Psoas muscle (tissue), 7 donors: ENCODE measurements at regions not wholly inside any gene's neighbourhood (a gene's known extent, or its start where the extent isn't known, plus 50 kb on each side); places are given as distances from the start of the nearest gene placed in this dataset.

ENCODE experiments used
- ATAC-seq, 4 donors: fragments of 200-7000 bp; cut with Tn5 transposase; one replicate each; pipeline ENCODE4 v1.9.1; 2020; ENCODE audit warnings: moderate library complexity in 3 of 4, mild to moderate bottlenecking in 2 of 4
- DNase-seq, 2 donors: peaks; one replicate each; pipeline ENCODE4 v3.0.0-alpha.2; 2020
- H3K27ac ChIP-seq: fragments of 200-600 bp; one replicate; pipeline ENCODE4 v1.8.0; 2022
- H3K27me3 ChIP-seq, 3 donors: fragments of 200-600 bp in 1 of 3; one replicate each; pipeline versions ENCODE4 v1.6.1 to v1.8.0; 2013 to 2022; ENCODE audit warnings: low read length in 2 of 3, mild to moderate bottlenecking in 2 of 3, moderate library complexity in 1 of 3; ENCODE audit not compliant: insufficient read depth in 3 of 3
- H3K36me3 ChIP-seq, 2 donors: fragments of 200-600 bp in 1 of 2; one replicate each; pipeline versions ENCODE4 v1.6.1 to v1.8.0; 2013 to 2022; ENCODE audit warnings: low read depth in 1 of 2, mild to moderate bottlenecking in 1 of 2, moderate library complexity in 1 of 2; ENCODE audit not compliant: insufficient read depth in 1 of 2
- H3K4me1 ChIP-seq: fragments of 200-600 bp; one replicate; pipeline ENCODE4 v1.8.0; 2022
- H3K4me3 ChIP-seq: fragments of 200-600 bp; one replicate; pipeline ENCODE4 v1.8.0; 2022; ENCODE audit warnings: mild to moderate bottlenecking
- H3K9me3 ChIP-seq: fragments of 200-600 bp; one replicate; pipeline ENCODE4 v1.8.0; 2022
- WGBS, 3 donors: extraction: QIAGEN DNeasy Blood & Tissue Kit; methylation state at CpG; one replicate each; pipeline versions ENCODE4 v1.1.6 to v1.1.7; 2013; 5-methylcytosine and 5-hydroxymethylcytosine counted together
- intact Hi-C, 2 donors: fragments of 100-400 bp; cut with DNase I; formaldehyde crosslinking; loops; one replicate each; pipeline versions ENCODE4 v1.11.0 to v1.14.2; 2022
- TF ChIP-seq, protein P1 (sequence below): fragments of 200-600 bp; IDR thresholded peaks from one replicate; pipeline ENCODE4 v1.8.0; 2022; ENCODE audit warnings: antibody characterized with exemption
- donor health status: healthy with polysubstance abuse.
- donor health status: DM: no; HTN: no; CAD: no; lungs with moderate emphysema.
- donor health status: Bipolar disorder and iron deficiency.
- donor health status: healthy.
- donor health status: DM: yes; HTN: yes; CAD: no.
- donor health status: DM: no; HTN: no; CAD: no.
- donor health status: DM: yes; HTN: yes; CAD: no.

GRCh38 chr17:33369876-33370275 lies 76.8 kb upstream of the ASIC2 start:
- intact Hi-C loops = no loop called here
- no peak for DNase-seq
- H3K9me3 ChIP-seq = no peaks in the 10 kb centered on the region
- no peak for ATAC-seq
- TF ChIP-seq, protein P1, sequence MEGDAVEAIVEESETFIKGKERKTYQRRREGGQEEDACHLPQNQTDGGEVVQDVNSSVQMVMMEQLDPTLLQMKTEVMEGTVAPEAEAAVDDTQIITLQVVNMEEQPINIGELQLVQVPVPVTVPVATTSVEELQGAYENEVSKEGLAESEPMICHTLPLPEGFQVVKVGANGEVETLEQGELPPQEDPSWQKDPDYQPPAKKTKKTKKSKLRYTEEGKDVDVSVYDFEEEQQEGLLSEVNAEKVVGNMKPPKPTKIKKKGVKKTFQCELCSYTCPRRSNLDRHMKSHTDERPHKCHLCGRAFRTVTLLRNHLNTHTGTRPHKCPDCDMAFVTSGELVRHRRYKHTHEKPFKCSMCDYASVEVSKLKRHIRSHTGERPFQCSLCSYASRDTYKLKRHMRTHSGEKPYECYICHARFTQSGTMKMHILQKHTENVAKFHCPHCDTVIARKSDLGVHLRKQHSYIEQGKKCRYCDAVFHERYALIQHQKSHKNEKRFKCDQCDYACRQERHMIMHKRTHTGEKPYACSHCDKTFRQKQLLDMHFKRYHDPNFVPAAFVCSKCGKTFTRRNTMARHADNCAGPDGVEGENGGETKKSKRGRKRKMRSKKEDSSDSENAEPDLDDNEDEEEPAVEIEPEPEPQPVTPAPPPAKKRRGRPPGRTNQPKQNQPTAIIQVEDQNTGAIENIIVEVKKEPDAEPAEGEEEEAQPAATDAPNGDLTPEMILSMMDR = no peak
- no peak overlapping the region for H3K4me3 ChIP-seq
- H3K36me3 ChIP-seq = no peaks in the 10 kb centered on the region
- H3K27me3 ChIP-seq = peaks cover 0 to 6% (median 0%) of the 10 kb centered on the region in 3 donors
- no peak overlapping the region for H3K27ac ChIP-seq
- H3K4me1 ChIP-seq = no peaks in the 10 kb centered on the region
- WGBS, 3 donors = 37 to 59% (median 54%) methylated on average over 2 of the region's 2 CpGs

DNA sequence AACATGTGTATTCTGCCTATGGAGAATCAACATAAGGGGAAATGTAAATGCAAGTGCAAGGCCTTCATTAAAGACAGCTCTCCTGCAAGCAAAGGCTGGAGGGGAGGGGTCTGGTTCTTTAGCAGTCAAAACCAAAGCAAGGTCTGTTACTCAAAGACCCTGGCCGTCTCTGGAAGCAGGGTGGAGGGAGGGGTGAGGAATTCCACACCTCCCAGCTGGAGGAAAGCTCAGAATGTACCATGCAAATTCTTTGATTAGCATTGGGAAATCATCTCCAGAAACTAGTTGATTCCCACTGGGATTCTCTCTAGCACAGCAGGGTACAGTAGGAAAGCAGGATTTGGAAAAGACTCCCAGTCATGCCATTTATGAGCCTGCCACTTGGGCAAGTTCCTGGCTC lies 77.3 kb upstream of the ASIC2 start:
- intact Hi-C loops = no loop called here
- DNase-seq (no peak), ATAC-seq (no peak)
- TF ChIP-seq, protein P1 = no peak
- H3K27me3 ChIP-seq = peaks cover 0 to 5% (median 0%) of the 10 kb centered on the region in 3 donors
- no peaks in the 10 kb centered on the region for H3K9me3 ChIP-seq
- no peaks in the 10 kb centered on the region for H3K4me1 ChIP-seq
- no peak overlapping the region for H3K27ac ChIP-seq
- no peak overlapping the region for H3K4me3 ChIP-seq
- WGBS, 3 donors = 14 to 28% (median 24%) methylated on average over 1 of the region's 1 CpG
- H3K36me3 ChIP-seq = no peaks in the 10 kb centered on the region

- Histone ChIP-seq H3K9me3 (no peaks in the 10 kb centered on the region), H3K36me3 (no peaks in the 10 kb centered on the region), H3K4me1 (no peaks in the 10 kb centered on the region), H3K27me3 (peaks cover 0 to 5% (median 0%) of the 10 kb centered on the region in 3 donors), H3K4me3 (no peak overlapping the region), H3K27ac (no peak overlapping the region)
- intact Hi-C loops = no loop called here
- TF ChIP-seq, protein P1 = no peak
- DNase-seq (no peak), ATAC-seq (no peak)
- 61 to 78% (median 69%) methylated on average over 3 of the region's 3 CpGs for WGBS, 3 donors
Observed at GRCh38 chr17:33371377-33371776, 78.3 kb upstream of the ASIC2 start.

DNA sequence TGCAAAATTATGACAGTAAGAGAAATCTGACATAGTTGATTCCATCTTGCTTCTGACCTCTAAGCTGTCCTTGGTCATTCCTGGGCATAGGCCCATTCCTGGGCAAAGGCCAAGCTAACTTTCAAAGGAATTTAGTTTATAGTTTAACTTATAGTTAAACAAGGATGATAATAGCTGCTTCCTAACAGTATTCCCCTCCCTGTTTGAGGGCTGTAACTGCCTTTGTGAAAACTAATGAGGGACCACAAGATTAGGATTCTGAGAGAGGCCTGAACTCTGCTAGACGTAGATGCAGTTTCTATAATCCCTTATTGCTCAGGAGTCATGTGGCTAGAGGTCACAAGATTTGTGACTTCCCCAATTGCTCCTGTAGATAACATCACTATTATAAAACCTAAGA lies 80.2 kb upstream of the ASIC2 start:
- 80 to 87% (median 85%) methylated on average over 1 of the region's 1 CpG for whole genome bisulfite sequencing, 3 donors
- Histone ChIP-seq H3K27me3 (peaks cover 0 to 2% (median 0%) of the 10 kb centered on the region in 3 donors), H3K4me3 (no peak overlapping the region), H3K9me3 (no peaks in the 10 kb centered on the region), H3K36me3 (no peaks in the 10 kb centered on the region), H3K4me1 (no peaks in the 10 kb centered on the region), H3K27ac (no peak overlapping the region)
- TF ChIP-seq, protein P1 = no peak
- no peak for ATAC-seq
- DNase-seq = no peak
- intact Hi-C loops = no loop called here

DNA sequence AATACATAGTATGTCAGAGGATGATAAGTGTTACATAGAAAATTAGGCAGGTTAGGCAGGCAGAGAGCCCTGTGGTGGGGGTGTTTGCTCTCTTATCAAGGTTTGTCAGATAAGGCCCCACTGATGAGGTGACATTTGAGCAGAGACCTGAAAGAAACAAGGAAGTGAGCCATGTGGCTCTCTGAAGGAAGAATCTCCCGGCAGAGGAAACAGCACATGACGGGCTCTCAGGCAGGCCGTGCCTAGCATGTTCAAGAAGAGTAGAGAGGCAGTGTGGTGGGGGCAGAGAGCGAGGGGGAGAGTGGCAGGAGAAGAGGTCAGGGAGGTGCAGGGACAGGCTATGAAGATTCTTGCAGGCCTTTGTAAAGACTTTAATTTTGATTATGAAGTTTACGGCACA lies 82.0 kb upstream of the ASIC2 start:
- WGBS, 3 donors = 70 to 81% (median 78%) methylated on average over 5 of the region's 5 CpGs
- Histone ChIP-seq H3K9me3 (no peaks in the 10 kb centered on the region), H3K4me3 (no peak overlapping the region), H3K27ac (no peak overlapping the region), H3K36me3 (no peaks in the 10 kb centered on the region), H3K27me3 (no peaks in the 10 kb centered on the region), H3K4me1 (no peaks in the 10 kb centered on the region)
- intact Hi-C loops = no loop called here
- no peak for ATAC-seq
- DNase-seq = no peak
- TF ChIP-seq, protein P1 = no peak
